BLaER1 (cell line): ENCODE measurements at regions not wholly inside any gene's neighbourhood (a gene's known extent, or its start where the extent isn't known, plus 50 kb on each side); places are given as distances from the start of the nearest gene placed in this dataset.
A peak's percentile ranks its signal among the peaks of the same experiment; 100 is the strongest.
"Not testable (repeated sequence)": the region's sequence is repeated elsewhere in the genome, so short reads cannot be mapped to it uniquely, and the experiment has no call there.

Experiments used
- H3K27ac ChIP-seq: shearing (Covaris generic); formaldehyde crosslinking; 2 replicates; pipeline ENCODE4 v1.8.1; 2022
- H3K27me3 ChIP-seq: shearing (Covaris generic); formaldehyde crosslinking; 2 replicates; pipeline ENCODE4 v1.8.1; 2022
- H3K36me3 ChIP-seq: shearing (Covaris generic); formaldehyde crosslinking; 2 replicates; pipeline ENCODE4 v1.8.1; 2022
- H3K4me1 ChIP-seq: shearing (Covaris generic); formaldehyde crosslinking; 2 replicates; pipeline ENCODE4 v1.8.1; 2022
- H3K4me2 ChIP-seq: shearing (Covaris generic); formaldehyde crosslinking; 2 replicates; pipeline ENCODE4 v1.8.1; 2022
- H3K4me3 ChIP-seq: shearing (Covaris generic); formaldehyde crosslinking; 2 replicates; pipeline ENCODE4 v1.8.1; 2022
- H3K9ac ChIP-seq: shearing (Covaris generic); formaldehyde crosslinking; 2 replicates; pipeline ENCODE4 v1.8.1; 2022
- H3K9me3 ChIP-seq: shearing (Covaris generic); formaldehyde crosslinking; 2 replicates; pipeline ENCODE4 v1.8.1; 2022
- H4K20me1 ChIP-seq: shearing (Covaris generic); formaldehyde crosslinking; 2 replicates; pipeline ENCODE4 v1.8.1; 2022
- Cebpa-rat ChIP-seq: shearing (Covaris generic); IDR thresholded peaks from 2 replicates; pipeline ENCODE4 v1.8.1; 2022

GRCh38 chr19:14328406-14328805 lies 52.8 kb upstream of the ADGRE5 start:
- H3K9ac ChIP-seq, result no peak overlapping the region
- H3K27me3 ChIP-seq, result no peaks in the 10 kb centered on the region
- H3K4me3 ChIP-seq, result no peak overlapping the region
- peaks cover 2% of the 10 kb centered on the region for H3K4me1 ChIP-seq
- no peaks in the 10 kb centered on the region for H3K9me3 ChIP-seq
- no peaks in the 10 kb centered on the region for H4K20me1 ChIP-seq
- no peak overlapping the region for H3K27ac ChIP-seq
- H3K36me3 ChIP-seq, result peaks cover 13% of the 10 kb centered on the region
- no peak for TF ChIP-seq Cebpa-rat
- no peak overlapping the region for H3K4me2 ChIP-seq

- not testable (repeated sequence) for H3K27ac ChIP-seq, H3K4me3 ChIP-seq, H3K9ac ChIP-seq, H3K9me3 ChIP-seq, H3K4me2 ChIP-seq, H4K20me1 ChIP-seq, H3K27me3 ChIP-seq, H3K4me1 ChIP-seq
- H3K36me3 ChIP-seq, result peaks cover 13% of the 10 kb centered on the region
- TF ChIP-seq Cebpa-rat, result 0 out of 2 replicates have a peak, but pooled peaks have one; percentile 27
Measured at GRCh38 chr19:14327061-14327460, 54.2 kb upstream of the ADGRE5 start.

- no peaks in the 10 kb centered on the region for H4K20me1 ChIP-seq
- no peaks in the 10 kb centered on the region for H3K9me3 ChIP-seq
- H3K4me3 ChIP-seq, result no peak overlapping the region
- no peak overlapping the region for H3K4me2 ChIP-seq
- no peak overlapping the region for H3K27ac ChIP-seq
- H3K9ac ChIP-seq, result no peak overlapping the region
- no peaks in the 10 kb centered on the region for H3K4me1 ChIP-seq
- H3K27me3 ChIP-seq, result no peaks in the 10 kb centered on the region
- H3K36me3 ChIP-seq, result peaks cover 13% of the 10 kb centered on the region
- TF ChIP-seq Cebpa-rat, result no peak
Measured at GRCh38 chr19:14325863-14326262, 55.4 kb upstream of the ADGRE5 start.

- no peak for TF ChIP-seq Cebpa-rat
- Histone ChIP-seq H3K4me1 (no peaks in the 10 kb centered on the region), H3K4me2 (no peak overlapping the region), H3K36me3 (peaks cover 13% of the 10 kb centered on the region), H3K9me3 (no peaks in the 10 kb centered on the region), H4K20me1 (no peaks in the 10 kb centered on the region), H3K4me3 (no peak overlapping the region), H3K9ac (no peak overlapping the region), H3K27ac (no peak overlapping the region), H3K27me3 (no peaks in the 10 kb centered on the region)
Measured at GRCh38 chr19:14325134-14325533, 56.1 kb upstream of the ADGRE5 start.

- Histone ChIP-seq H3K4me2 (no peak overlapping the region), H3K4me1 (no peaks in the 10 kb centered on the region), H3K36me3 (peaks cover 13% of the 10 kb centered on the region), H3K4me3 (no peak overlapping the region), H4K20me1 (no peaks in the 10 kb centered on the region), H3K9ac (no peak overlapping the region), H3K27me3 (no peaks in the 10 kb centered on the region), H3K9me3 (no peaks in the 10 kb centered on the region), H3K27ac (no peak overlapping the region)
- TF ChIP-seq Cebpa-rat, result no peak
Measured at GRCh38 chr19:14322889-14323463, 58.3 kb upstream of the ADGRE5 start.

GRCh38 chr19:14320253-14320652 lies 61.0 kb upstream of the ADGRE5 start:
- Histone ChIP-seq H3K27me3 (no peaks in the 10 kb centered on the region), H3K4me2 (no peak overlapping the region), H3K36me3 (peaks cover 11% of the 10 kb centered on the region), H3K9ac (no peak overlapping the region), H3K27ac (no peak overlapping the region), H3K9me3 (no peaks in the 10 kb centered on the region), H3K4me3 (no peak overlapping the region), H4K20me1 (no peaks in the 10 kb centered on the region), H3K4me1 (no peaks in the 10 kb centered on the region)
- no peak for TF ChIP-seq Cebpa-rat

- not testable (repeated sequence) for H4K20me1 ChIP-seq, H3K4me2 ChIP-seq, H3K27me3 ChIP-seq, H3K36me3 ChIP-seq, H3K9ac ChIP-seq, H3K4me1 ChIP-seq, H3K4me3 ChIP-seq, H3K27ac ChIP-seq, H3K9me3 ChIP-seq
Measured at GRCh38 chr19:14319720-14320119, 61.5 kb upstream of the ADGRE5 start.

GRCh38 chr19:14318873-14319272 lies 62.4 kb upstream of the ADGRE5 start:
- Histone ChIP-seq H3K36me3 (no peaks in the 10 kb centered on the region), H3K27me3 (no peaks in the 10 kb centered on the region), H3K4me3 (no peak overlapping the region), H3K27ac (no peak overlapping the region), H3K9ac (no peak overlapping the region), H3K4me1 (no peaks in the 10 kb centered on the region), H3K4me2 (no peak overlapping the region), H3K9me3 (no peaks in the 10 kb centered on the region), H4K20me1 (no peaks in the 10 kb centered on the region)
- TF ChIP-seq Cebpa-rat, result no peak

GRCh38 chr19:14317157-14317556 lies 64.1 kb upstream of the ADGRE5 start:
- Histone ChIP-seq H3K36me3 (no peaks in the 10 kb centered on the region), H3K27me3 (no peaks in the 10 kb centered on the region), H3K4me2 (no peak overlapping the region), H3K9me3 (no peaks in the 10 kb centered on the region), H4K20me1 (no peaks in the 10 kb centered on the region), H3K4me1 (no peaks in the 10 kb centered on the region), H3K27ac (no peak overlapping the region), H3K4me3 (no peak overlapping the region), H3K9ac (no peak overlapping the region)
- no peak for TF ChIP-seq Cebpa-rat

- no peak overlapping the region for H3K9ac ChIP-seq
Measured at GRCh38 chr19:14315433-14315832, 65.8 kb upstream of the ADGRE5 start.

GRCh38 chr19:14310055-14310454 lies 71.2 kb upstream of the ADGRE5 start:
- Histone ChIP-seq H3K4me2 (no peak overlapping the region), H3K9ac (no peak overlapping the region), H3K9me3 (no peaks in the 10 kb centered on the region), H3K4me1 (peaks cover 18% of the 10 kb centered on the region), H3K27me3 (no peaks in the 10 kb centered on the region), H3K27ac (no peak overlapping the region), H3K4me3 (no peak overlapping the region), H4K20me1 (no peaks in the 10 kb centered on the region), H3K36me3 (peaks cover 7% of the 10 kb centered on the region; the same call in 1 of the 2 replicates)
- TF ChIP-seq Cebpa-rat, result no peak

More at GRCh38 chr19:14315433-14315832, 65.8 kb upstream of the ADGRE5 start:
- TF ChIP-seq Cebpa-rat, result no peak
- no peak overlapping the region for H3K27ac ChIP-seq
- no peaks in the 10 kb centered on the region for H3K27me3 ChIP-seq
- no peaks in the 10 kb centered on the region for H3K9me3 ChIP-seq
- H3K4me1 ChIP-seq, result no peaks in the 10 kb centered on the region
- H3K4me3 ChIP-seq, result no peak overlapping the region
- no peaks in the 10 kb centered on the region for H3K36me3 ChIP-seq
- no peaks in the 10 kb centered on the region for H4K20me1 ChIP-seq
- no peak overlapping the region for H3K4me2 ChIP-seq
